Fibroblast of skin of right quadriceps (primary cell): ENCODE measurements at regions not wholly inside any gene's neighbourhood (a gene's known extent, or its start where the extent isn't known, plus 50 kb on each side); places are given as distances from the start of the nearest gene placed in this dataset.

ENCODE experiments used
- DNase-seq: peaks from one replicate; pipeline ENCODE4 v3.0.0-alpha.2; 2013

DNA sequence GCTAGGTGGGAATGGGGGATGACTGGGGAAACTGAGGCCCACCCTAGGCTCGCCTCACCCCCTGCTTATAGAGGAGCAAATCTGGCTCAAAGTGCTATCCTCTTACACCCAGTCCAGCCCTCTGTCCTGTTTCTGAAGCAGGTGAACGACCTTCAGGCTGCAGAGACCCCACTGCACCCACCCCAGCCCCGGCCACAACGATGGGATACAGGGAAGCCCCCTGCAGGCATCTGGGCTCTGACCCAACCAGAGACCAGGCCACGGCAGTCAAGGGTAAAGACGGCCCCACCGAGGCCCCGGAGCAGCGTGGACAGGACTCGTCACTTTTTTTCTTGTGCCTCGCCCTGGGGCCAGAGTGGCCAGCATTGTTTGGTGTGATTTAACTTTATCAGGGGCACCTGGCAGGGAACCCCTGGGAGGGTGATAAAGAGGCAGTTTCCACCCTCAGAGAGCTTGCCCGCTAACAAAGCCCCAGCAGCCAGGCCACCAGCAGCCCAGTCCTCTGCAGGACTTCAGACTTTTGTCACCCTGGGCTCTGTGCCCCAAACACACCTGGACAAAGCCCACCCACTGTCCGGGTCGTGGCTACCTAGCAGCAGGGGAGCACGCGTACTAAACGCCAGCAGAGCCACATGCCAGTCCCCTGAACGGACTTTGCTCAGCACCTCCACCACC is 612.6 kb downstream of the TBC1D22A start:
- DNase-seq: no peak

DNA sequence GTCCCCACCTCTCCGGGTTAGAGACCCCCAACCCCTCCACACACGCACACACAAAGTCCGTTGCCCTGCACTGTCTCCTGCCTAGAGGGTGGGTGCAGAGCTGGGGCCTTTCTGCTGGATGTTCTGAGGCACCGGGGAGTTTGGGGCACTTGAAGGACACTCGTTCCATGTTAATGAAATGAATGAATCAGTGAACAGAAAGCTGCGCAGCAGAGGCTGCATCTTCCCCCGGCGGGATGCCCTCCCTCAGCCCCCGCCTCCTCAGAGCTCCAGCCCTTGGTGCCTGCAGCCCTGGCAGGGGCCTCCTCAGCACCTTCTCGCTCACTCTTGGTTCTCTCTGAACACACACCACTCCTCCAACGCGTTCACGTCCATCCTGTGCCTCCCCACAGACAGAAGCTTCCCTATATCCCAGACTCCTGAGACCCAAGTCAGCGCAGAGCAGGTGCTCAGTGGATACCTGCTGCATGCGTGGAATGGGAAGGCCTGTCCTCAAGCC is 611.9 kb downstream of the TBC1D22A start:
- no peak for DNase-seq

DNA sequence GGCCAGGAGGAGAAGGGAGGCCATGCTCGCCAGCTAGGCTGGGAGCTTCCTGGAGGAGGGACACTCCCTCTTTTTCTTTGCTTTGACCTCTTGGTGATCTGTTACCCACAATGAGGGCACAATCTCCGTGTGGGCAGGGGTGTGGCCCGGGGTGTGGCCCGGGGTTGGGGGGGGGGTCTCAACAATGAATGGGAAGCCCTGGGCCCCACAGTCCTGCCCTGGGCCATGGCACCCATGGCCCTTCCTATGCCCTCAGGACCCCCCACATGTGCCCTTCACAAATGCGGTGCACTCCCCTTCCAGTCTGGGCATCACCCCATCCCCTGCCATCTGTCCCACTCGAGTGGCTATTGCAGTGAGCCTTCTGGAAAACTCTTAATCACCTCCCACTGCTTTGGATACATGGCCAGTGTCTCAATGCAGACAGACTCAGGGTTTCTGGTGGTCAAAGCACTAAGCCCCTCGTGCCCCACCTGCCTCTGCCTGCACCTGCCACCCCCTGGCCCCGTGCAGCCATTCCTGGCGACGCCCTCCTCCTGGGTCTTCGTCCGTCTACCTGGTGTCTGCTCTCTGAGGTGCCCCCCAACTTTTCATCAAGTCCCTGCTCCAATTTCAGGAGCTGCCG is 611.3 kb downstream of the TBC1D22A start:
- DNase-seq: no peak

DNA sequence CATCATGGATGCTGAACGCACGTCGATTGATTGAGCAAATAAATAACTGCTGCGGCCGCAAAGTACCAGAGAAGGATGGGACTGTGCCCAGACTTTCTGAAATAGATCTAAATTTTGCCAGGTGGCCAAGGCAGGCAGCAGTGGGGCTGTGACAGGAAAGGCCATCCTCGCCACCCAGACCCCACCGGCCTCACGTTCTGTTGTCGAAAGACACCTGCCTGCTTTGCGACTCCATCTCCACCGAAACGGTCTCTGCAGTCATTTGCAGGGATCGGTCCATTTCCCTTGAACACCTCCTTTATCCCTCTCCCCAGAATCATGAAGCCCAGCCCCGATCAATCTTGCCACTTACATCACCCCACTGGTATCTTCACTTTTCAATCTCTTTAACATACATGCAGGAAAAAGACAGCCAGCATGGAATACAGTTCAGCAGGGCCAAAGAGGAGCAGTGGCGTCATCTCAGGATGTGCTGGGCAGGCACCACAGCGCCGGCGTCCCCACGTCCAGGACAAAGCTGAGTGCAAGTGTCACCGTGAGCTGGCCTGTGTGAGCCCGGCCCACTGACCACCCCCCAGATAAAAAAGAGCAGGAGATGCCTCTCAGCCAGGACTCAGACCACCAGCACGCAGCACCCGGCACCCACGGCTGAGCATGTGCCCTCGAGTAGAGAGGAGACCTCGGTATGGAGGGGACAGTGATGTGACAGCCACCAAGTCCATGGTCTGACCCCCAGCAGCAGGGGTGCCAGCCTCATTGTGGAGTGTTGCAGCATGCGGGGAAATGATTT is 610.3 kb downstream of the TBC1D22A start:
- DNase-seq: no peak

DNA sequence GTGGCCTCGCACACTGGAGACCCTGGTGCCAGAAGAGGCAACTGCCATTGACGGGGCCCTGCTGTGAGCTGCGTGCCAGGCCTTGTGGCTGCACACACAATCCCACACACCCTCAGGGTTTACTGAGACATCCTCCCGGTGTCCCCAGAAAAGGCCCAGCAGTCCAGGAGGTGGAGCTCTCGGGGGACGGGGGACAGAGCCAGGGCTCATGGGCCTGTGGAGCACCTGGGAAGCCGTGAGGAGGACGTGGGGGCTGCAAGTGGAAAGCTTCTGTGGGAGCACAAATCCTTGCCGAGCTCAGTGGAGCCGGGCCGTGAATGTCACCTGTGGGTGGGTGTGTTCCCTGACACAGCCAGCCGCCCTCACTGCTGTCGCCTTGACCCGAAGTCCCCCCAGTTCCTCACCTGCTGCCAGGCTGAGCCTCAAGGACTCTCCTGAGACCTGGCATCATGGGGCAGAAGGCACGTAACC is 609.7 kb downstream of the TBC1D22A start:
- DNase-seq: no peak

DNA sequence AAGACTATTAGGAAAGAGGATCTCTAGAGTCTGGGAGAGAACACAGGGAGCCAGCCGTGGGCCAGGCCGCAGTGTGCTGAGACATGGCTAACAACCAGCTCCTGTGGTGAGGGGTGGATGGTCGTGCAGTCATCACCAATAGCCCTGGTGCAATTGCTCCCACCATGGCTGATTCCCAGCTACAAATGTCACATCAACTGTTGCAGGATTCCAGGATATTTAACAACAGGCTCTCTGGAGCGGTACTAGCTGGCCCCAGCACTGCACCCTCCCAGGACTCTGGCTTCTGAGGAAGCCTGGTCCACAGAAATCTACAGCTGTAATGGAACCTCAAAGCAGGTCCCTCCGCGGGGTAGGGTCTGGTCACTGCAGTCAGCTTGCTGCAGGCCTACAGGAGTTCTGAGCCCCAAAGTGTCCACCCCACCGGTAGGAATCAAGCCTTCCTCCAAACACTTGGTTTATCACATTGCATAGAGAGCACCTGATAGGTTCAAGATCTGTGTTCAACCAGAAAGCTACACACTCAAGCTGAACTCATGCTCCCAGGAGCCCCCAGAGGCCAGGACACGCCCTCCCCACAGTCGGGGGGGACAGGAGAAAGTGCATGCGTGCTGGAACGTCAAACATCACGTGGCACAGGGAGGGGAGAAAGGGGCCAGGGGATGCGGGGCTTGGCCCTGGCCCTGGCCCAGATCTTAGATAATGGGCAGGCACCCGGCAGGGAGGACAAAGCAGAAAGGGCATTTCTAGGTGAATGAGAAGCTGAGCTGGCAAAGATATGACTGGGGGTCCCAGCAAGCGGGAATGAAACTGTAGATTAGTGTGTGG is 609.0 kb downstream of the TBC1D22A start:
- no peak for DNase-seq

DNA sequence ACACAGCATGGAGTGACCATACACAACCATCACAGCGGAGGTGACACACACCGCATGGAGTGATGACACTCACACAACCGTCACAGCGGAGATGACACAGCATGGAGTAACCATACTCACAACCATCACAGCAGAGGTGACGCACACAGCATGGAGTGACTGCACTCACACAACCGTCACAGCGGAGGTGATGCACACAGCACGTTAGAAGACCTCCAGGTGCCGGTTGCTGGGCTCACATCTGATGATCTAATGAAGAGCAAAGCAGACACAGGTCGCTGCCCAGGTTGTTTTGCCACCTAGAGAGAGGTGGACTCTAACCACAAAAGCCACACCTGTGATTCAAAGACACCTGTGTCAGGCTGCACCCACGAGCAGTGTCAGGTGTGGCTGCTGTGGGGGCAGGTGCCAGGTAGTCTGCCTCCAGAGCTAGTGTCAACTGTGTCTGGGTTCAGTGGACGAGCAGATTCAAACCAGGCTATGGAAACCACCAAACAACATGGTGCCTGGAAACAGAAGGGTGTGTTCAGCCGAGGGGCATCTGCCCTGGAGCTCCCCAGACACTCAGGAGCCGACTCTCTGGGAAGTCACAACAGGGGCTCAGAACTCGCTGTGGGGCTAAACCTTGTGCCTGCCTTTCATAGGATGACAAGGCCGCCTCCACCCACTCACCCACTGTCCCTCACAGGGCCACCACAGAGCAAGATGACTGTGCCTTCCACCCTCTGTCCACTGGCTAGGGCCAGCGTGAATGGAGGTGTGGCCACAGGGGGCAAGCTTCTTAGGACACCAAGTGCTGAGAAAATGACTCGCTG is 608.2 kb downstream of the TBC1D22A start:
- no peak for DNase-seq

DNA sequence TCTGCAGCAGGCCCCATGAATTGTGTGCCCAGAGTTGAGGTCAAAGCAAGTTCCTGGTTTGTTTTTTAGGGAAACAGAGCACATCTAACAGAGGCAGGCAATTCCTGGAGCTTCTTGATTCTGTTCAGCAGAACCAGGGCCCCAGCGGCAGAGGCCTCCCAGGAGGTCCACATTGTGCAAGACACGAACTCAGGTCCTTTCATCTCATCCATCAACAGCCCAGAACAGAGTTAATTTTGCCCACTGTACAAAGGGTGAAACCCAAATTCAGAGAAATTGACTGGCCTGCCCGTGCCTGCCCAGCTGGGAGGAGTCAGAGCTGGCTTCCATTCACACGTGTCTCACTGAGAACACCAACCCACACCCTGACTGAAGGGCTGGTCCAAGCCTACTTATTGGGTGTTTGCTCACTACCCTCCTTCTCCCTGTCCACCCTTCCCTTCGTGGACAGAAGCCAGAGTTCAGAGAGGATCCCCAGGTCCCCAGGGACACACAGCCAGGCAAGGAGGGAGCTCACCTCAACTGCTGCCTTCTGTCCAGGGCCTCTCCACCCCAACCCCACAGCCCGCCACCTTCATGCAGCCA is 607.1 kb downstream of the TBC1D22A start:
- no peak for DNase-seq

DNA sequence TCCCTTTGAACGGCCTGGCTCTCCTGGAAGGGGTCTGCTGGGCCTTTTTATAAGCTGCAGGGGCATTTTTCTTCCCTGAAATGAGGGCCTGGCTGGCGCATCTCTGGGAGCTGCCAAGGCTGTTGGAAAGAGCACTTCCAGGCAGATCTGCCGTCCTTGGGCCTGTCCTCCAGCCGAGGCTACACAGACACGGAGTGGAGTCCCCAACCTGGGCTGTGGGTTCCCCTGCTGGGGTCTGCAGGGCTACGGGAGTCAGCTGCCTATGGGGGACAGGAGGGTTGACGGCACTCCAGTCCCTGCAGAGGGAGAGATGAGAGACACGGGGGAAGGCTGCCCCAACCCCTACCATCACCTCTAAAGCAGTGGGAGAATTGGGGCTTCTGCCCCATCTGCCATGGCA is 606.6 kb downstream of the TBC1D22A start:
- DNase-seq: no peak

DNA sequence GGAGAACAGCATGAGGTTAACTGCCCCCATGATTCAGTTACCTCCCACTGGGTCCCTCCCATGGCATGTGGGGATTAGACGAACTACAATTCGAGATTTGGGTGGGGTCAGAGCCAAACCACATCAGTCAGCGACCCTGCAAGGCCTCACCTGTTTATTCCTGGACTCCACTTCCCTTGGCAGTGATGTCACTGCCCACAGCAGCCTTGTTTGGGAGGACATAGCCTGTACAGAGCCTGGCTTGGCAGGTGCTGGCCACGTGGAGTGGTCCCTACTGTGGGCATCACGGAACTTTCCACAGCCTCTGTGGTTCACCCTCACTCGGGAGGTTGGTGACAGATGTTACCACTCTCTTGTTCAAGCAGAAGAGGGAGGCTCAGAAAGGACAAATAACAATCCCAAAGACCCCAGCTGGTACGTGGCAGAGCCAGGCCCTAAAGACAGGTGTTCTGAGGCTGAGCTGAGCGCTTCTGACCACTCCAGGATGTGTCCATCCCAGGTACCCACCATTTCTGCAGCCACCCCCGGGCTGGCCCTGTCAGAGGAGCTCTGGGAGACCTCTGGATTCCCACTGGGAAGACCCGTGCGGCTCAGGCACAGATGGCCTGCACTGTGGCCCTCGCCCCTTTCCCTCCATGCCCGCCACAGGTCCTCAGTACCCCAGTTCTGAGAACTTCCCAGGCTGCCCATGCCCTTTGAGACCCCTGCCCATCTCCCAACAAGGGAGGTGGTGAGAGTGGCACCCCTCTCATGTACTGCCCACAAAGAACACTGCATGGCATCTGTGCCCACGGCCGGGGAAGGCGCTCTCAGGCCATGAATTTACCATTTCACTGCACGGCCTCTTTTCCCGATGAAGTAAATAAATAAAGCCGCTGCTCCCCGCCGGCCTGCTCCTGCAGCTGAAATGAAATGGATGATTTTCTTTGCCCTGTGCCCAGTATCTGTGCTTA is 605.8 kb downstream of the TBC1D22A start:
- no peak for DNase-seq

DNA sequence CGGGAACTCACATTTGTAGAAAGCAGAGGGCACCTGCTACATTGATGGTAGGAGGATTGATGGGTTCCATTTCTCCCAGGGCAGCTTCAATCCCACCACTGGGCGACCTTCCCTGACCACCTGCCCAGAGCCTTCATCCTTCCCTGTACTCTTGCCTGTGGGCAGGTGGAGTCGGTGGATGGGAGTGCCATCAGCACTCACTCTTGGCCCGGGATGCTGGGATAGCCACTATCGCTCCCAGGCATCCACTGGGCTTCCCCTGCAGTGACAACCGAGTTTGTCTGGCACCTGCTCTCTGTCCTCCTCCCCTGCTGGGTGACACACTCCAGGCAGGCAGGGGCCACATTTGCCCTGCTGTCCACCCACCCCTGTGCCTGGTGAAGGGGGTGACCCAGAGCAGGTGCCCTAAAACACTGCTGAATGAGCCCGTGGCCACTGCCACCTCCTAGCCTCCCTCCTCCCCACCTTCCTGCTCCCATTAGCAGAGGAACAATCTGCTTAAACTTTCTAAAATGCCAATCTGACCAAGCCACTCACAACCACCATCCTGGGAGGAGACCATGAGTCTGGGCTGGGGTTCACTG is 604.7 kb downstream of the TBC1D22A start:
- DNase-seq: no peak

DNA sequence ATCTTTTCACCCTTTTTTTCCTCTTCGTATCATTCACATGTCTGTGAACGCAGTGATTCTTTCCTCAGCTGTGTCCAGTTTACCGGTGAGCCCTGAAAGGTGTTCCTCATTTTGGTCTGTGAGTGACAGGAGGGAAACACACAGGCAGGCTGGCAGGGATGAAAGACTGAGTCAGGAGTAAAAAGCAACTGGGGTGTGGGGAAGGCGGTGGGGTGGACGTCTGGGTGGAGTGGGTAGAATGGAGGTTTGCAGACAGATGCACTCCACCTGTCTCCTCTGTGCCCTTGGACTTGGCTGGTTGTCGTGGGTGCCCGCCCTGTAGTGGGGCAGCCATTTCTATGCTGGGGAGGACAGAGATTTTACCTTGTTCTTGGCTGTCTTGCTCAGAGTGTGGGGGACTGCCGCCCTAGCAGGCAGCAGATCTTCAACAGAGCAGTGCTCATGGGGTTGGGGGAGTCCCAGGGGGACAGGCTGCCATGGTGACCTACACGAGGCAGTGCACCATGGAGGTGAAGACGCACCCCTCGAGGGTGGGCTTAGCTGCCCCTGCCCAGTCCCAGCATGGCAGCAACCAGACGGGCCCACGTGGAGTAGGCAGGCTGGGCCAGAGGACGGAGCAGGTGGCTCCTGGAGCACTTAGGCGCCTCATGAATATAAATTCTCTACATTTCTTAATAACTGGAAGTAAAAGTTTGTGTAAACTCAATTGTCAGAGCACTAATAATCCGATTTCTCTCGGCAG is 603.7 kb downstream of the TBC1D22A start:
- no peak for DNase-seq

DNA sequence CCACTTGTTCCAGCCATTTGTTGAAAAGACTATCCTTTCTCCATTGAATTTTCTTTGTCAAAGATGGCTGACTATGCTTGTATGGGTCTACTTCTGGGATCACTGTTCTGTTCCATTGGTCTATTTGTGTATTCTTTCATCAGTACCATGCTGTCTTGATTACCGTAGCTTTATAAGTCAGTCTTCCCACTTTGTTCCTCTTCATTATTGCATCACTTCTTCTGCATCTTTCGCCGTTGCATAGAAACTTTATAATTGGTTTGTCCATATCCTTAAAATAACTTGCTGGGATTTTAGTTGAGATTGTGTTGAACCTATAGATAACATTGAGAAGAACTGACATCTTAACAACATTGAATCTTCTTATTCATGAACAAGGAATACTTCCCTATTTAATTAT is 598.8 kb downstream of the TBC1D22A start:
- no peak for DNase-seq

DNA sequence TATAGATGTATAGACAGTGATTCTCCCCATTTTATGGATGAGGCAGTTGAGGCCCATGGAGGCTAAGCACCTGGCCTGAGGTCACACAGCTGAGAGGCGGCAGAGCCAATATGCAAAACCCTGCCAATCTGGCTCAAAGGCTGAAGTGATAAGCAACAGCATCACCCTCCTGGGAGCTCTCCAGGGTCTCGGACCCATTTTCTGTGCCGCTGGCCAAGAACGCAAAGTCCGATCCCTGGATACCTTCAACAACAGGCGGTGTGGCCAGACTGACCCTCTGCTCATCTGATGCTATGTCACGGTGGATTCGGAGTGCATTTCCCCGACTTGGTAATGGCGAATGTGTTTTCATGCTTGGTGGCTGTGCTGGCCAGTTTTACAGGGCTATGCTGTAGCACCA is 595.0 kb downstream of the TBC1D22A start:
- DNase-seq: no peak

DNA sequence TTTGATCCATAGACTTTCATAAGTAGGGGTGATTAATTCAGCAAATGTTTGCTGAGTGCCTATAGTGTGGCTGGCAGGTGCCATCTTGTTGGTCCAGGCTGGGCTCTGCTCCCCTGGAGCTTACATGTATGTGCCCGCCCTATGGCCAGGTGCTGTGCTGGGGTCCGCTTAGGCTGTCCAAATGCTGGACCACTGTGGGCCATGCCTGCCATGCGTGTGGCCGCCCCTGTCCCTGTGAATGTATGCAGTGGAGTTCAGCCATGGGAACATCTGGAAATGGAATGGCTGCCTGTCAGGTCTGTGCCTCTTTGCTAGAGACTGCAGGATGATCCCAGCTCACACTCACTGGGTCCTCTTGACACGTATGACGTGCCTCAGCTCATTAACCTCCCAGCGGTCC is 594.6 kb downstream of the TBC1D22A start:
- no peak for DNase-seq

DNA sequence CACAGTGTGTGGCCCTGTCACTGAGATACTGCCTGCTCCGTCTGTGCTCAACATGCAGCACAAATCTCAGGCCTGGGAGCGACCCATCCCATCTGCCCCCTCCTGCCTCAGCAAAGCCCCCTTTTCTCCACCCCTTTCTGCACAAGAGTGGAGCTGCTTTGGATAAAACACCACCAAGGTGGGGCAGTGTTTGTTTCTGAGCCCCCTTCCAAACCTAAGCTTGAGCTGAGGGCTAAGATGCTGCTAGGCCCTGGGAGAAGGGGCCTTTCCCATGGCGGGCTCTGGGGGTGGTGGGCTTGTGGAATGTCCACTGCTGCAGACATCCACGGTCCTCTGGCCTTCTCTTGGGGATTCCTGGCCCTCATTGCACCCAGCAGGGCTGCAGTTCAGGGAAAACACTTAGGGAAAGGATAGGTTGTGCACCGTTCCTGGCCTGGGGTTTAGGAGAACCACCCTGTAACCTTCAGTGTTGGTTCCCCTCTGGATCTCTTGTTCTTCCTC is 594.1 kb downstream of the TBC1D22A start:
- DNase-seq: no peak

DNA sequence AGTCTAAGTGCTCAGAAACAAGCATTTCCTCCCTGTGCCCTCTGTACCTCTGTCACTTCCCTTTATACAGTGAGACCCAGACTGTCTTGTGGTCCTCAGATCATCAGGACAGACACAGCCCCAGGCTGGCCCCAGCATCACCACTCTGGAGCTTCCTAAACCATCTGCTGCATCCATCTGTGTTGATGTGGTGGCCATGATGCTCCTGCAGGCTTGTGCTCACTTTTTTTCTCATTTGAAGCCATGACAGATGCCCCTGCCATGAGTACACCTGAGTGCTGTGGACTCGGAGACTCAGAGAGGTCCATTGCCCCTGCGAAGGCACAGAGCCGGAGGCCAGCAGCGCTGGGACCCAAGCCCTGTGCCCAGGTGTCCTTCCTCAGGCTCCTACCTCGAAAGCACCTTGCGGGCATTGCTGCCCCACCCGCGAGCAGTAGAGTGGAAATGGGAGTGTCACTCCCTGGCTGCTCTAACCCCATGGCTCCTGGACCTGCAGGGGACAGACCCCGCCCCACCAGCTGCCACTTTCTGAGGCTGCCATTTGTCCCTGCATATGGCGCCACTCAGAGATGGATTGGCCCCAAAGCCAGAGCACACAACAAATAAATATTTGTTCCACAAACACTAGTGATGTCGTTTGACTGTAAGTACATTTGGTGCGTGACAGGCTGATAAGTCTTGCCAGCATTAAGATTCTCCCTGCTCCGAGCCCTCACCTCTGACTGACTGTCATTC is 593.5 kb downstream of the TBC1D22A start:
- DNase-seq: no peak

DNA sequence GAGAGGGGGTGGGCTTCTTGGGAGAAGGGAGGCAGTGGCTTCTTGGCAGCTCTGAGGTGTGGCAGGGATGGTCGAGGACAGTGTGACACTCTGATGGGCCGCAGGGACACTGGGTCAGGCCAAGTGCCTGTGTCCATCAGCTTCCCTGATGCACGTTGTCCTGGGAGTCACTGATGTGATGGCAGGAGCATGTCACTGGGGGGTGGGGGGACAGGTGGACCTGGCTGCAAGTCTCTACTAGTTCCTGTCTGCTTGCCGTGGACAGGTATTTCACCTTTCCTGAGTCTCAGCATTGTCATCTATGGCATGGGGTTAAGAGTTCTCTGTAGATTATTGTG is 592.9 kb downstream of the TBC1D22A start:
- DNase-seq: no peak
